ENCODE measurements at regions not wholly inside any gene's neighbourhood (a gene's known extent, or its start where the extent isn't known, plus 50 kb on each side); places are given as distances from the start of the nearest gene placed in this dataset.
"Not testable (repeated sequence)": the region's sequence is repeated elsewhere in the genome, so short reads cannot be mapped to it uniquely, and the experiment has no call there.

DNA sequence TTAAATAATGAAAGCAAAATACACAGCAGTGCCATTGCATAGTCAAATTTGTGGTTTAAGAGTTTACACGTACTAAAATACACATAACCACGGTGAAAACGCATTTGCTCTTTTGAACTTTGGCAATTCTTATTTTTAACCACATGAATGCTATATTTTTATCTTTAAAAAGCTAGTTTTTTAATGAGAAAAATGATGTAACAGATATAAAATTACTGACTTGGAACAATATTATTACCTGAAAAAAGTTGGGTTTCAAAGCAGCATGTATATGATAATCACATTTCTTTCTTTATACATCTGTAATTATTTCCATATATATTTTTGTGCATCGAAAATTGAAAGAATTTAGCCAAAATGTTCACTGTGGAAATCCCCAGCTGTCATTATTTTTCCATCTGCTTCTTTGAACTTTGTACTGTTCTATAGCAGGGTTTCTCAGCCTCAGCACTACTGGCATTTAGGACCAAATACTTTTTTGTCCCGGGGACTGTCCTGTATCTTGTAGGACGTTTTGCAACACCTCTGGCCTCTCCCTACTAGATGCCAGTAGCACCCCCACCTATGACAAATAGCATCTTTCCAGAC lies 75.9 kb upstream of the CAB39 start:
- Histone ChIP-seq H3K27ac (ENCODE audit: low read length) (no peak overlapping the region), H3K4me1 (ENCODE audit: insufficient read depth, low read length) (peaks cover 9% of the 10 kb centered on the region), H3K36me3 (ENCODE audit: low read depth, low read length) (no peaks in the 10 kb centered on the region), H2AFZ (ENCODE audit: low read length) (no peak overlapping the region), H3K4me3 (ENCODE audit: low read length) (no peak overlapping the region), H3K9ac (ENCODE audit: low read length) (no peak overlapping the region), H3K4me2 (ENCODE audit: low read length) (no peak overlapping the region), H3K79me2 (ENCODE audit: low read length) (no peaks in the 10 kb centered on the region), H3K27me3 (ENCODE audit: low read length) (no peaks in the 10 kb centered on the region), H4K20me1 (ENCODE audit: low read length) (no peaks in the 10 kb centered on the region), H3K9me2 (replicated peaks; ENCODE audit: low read length) (no peaks in the 10 kb centered on the region), H3K9me3 (ENCODE audit: low read length) (no peaks in the 10 kb centered on the region), H3F3A (ENCODE audit: low read length, unreplicated experiment) (no peaks in the 10 kb centered on the region)
- DNase-seq (no peak), ATAC-seq (no peak)
- TF ChIP-seq, protein P1, sequence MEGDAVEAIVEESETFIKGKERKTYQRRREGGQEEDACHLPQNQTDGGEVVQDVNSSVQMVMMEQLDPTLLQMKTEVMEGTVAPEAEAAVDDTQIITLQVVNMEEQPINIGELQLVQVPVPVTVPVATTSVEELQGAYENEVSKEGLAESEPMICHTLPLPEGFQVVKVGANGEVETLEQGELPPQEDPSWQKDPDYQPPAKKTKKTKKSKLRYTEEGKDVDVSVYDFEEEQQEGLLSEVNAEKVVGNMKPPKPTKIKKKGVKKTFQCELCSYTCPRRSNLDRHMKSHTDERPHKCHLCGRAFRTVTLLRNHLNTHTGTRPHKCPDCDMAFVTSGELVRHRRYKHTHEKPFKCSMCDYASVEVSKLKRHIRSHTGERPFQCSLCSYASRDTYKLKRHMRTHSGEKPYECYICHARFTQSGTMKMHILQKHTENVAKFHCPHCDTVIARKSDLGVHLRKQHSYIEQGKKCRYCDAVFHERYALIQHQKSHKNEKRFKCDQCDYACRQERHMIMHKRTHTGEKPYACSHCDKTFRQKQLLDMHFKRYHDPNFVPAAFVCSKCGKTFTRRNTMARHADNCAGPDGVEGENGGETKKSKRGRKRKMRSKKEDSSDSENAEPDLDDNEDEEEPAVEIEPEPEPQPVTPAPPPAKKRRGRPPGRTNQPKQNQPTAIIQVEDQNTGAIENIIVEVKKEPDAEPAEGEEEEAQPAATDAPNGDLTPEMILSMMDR (conservative IDR thresholded peaks at IDR 0.05; ENCODE audit: low read depth, low read length): no peak
- TF ChIP-seq EZH2phosphoT487 (IDR thresholded peaks at IDR 0.05; ENCODE audit: borderline replicate concordance, low read length): no peak
- no peak for TF ChIP-seq EZH2 (IDR thresholded peaks at IDR 0.05; ENCODE audit: low read length, unreplicated experiment)
- no TSS peak for BruUV-seq (replicated peaks)
- CTCF ChIA-PET: interaction anchor here (0.9 kb wide), 1 partner anchor 569 kb away, joined by 3 read pairs; no protein-coding TSS in a partner anchor
- intact Hi-C loops (cut with micrococcal nuclease): no loop called here
- POLR2A ChIA-PET (ENCODE audit: unreplicated experiment): no interaction called here

- H3K9ac ChIP-seq (ENCODE audit: low read length); BruUV-seq (replicated peaks); H3F3A ChIP-seq (ENCODE audit: low read length, unreplicated experiment); H3K27ac ChIP-seq (ENCODE audit: low read length); H3K4me3 ChIP-seq (ENCODE audit: low read length); intact Hi-C loops (cut with micrococcal nuclease); H3K4me1 ChIP-seq (ENCODE audit: insufficient read depth, low read length); H2AFZ ChIP-seq (ENCODE audit: low read length); H4K20me1 ChIP-seq (ENCODE audit: low read length); DNase-seq; H3K36me3 ChIP-seq (ENCODE audit: low read depth, low read length); H3K79me2 ChIP-seq (ENCODE audit: low read length); POLR2A ChIA-PET (ENCODE audit: unreplicated experiment); H3K9me3 ChIP-seq (ENCODE audit: low read length); H3K9me2 ChIP-seq (replicated peaks; ENCODE audit: low read length); H3K27me3 ChIP-seq (ENCODE audit: low read length); ATAC-seq; H3K4me2 ChIP-seq (ENCODE audit: low read length): not testable (repeated sequence)
- CTCF ChIA-PET: interaction anchor here (0.9 kb wide), 1 partner anchor 569 kb away, joined by 3 read pairs; no protein-coding TSS in a partner anchor
Measured at GRCh38 chr2:230637486-230637885, 75.2 kb upstream of the CAB39 start.

DNA sequence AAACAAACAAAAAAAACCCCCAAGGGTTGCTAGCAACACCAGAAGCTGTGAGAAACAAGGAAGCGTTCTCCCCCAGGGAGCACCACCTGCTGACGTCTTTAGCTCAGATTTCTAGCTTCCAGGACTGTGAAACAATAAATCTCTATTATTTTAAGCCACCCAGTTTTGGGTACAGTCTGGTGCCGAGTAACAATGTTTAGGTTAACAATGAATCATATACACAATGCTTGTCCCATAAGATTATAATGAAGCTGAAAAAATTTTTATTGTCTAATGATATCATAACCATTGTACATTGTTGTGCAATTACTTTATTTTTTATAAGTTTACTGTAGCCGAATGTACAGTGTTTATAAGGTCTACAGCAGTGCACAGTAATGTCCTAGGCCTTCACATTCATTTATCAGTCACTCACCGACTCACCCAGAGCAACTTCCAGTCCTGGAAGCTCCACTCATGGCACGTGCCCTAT lies 72.1 kb upstream of the CAB39 start:
- no peak overlapping the region for H3K4me3 ChIP-seq (ENCODE audit: low read length)
- intact Hi-C loops (cut with micrococcal nuclease): loop anchor here (1.0 kb wide), 5 partner anchors 23 to 158 kb away; partner anchors contain the start of gene CAB39
- 0 out of 2 replicates have a peak overlapping the region, but pooled peaks have one; percentile 6 for H3K4me2 ChIP-seq (ENCODE audit: low read length)
- H3K27me3 ChIP-seq (ENCODE audit: low read length): no peaks in the 10 kb centered on the region
- H3K9ac ChIP-seq (ENCODE audit: low read length): peak overlapping the region; percentile 36; the same call in 1 of the 2 replicates
- no peaks in the 10 kb centered on the region for H3K79me2 ChIP-seq (ENCODE audit: low read length)
- no TSS peak for BruUV-seq (replicated peaks)
- no peaks in the 10 kb centered on the region for H3K9me2 ChIP-seq (replicated peaks; ENCODE audit: low read length)
- no peak overlapping the region for H2AFZ ChIP-seq (ENCODE audit: low read length)
- peak; percentile 86 for DNase-seq
- H4K20me1 ChIP-seq (ENCODE audit: low read length): no peaks in the 10 kb centered on the region
- TF ChIP-seq, protein P1 (conservative IDR thresholded peaks at IDR 0.05; ENCODE audit: low read depth, low read length): no peak
- TF ChIP-seq EZH2 (IDR thresholded peaks at IDR 0.05; ENCODE audit: low read length, unreplicated experiment): no peak
- TF ChIP-seq EZH2phosphoT487 (IDR thresholded peaks at IDR 0.05; ENCODE audit: borderline replicate concordance, low read length): no peak
- ChIA-PET POLR2A (ENCODE audit: unreplicated experiment) (interaction anchor here (0.5 to 1.3 kb wide), 4 partner anchors 20 to 655 kb away, joined by 3 to 10 read pairs (median 4); no protein-coding TSS in a partner anchor), CTCF (interaction anchor here (0.8 to 1.2 kb wide), 2 partner anchors 23 to 73 kb away, joined by 3 to 4 read pairs; no protein-coding TSS in a partner anchor)
- H3K4me1 ChIP-seq (ENCODE audit: insufficient read depth, low read length): peaks cover 13% of the 10 kb centered on the region
- peak; percentile 97 for ATAC-seq
- H3K27ac ChIP-seq (ENCODE audit: low read length): peak overlapping the region; percentile 79
- H3K36me3 ChIP-seq (ENCODE audit: low read depth, low read length): no peaks in the 10 kb centered on the region
- H3F3A ChIP-seq (ENCODE audit: low read length, unreplicated experiment): no peaks in the 10 kb centered on the region
- no peaks in the 10 kb centered on the region for H3K9me3 ChIP-seq (ENCODE audit: low read length)
